Trophoblast cell (in vitro differentiated cells and primary cell): ENCODE measurements at regions not wholly inside any gene's neighbourhood (a gene's known extent, or its start where the extent isn't known, plus 50 kb on each side); places are given as distances from the start of the nearest gene placed in this dataset.

Source experiments
- DNase-seq, 2 donors: peaks; one replicate each; pipeline ENCODE4 v3.0.0-alpha.2; 2016
- H2AFZ ChIP-seq: 2 replicates; pipeline ENCODE4 v1.6.1; 2013; ENCODE audit warnings: low read length, moderate library complexity, mild to moderate bottlenecking; ENCODE audit not compliant: insufficient read depth, poor library complexity
- H2AK5ac ChIP-seq: 2 replicates; pipeline ENCODE4 v1.6.1; 2013; ENCODE audit warnings: mild to moderate bottlenecking, low read length
- H2BK120ac ChIP-seq: 2 replicates; pipeline ENCODE4 v1.6.1; 2013; ENCODE audit warnings: low read length, mild to moderate bottlenecking, moderate library complexity; ENCODE audit not compliant: insufficient read depth, poor library complexity
- H2BK12ac ChIP-seq: 2 replicates; pipeline ENCODE4 v1.6.1; 2013; ENCODE audit warnings: mild to moderate bottlenecking, low read length, moderate library complexity
- H2BK5ac ChIP-seq: 2 replicates; pipeline ENCODE4 v1.6.1; 2013; ENCODE audit warnings: low read length, low read depth, moderate library complexity, mild to moderate bottlenecking; ENCODE audit not compliant: poor library complexity
- H3K14ac ChIP-seq: 2 replicates; pipeline ENCODE4 v1.6.1; 2013; ENCODE audit warnings: mild to moderate bottlenecking, low read length
- H3K18ac ChIP-seq: 2 replicates; pipeline ENCODE4 v1.6.1; 2013; ENCODE audit warnings: mild to moderate bottlenecking, low read length
- H3K23ac ChIP-seq: 2 replicates; pipeline ENCODE4 v1.6.1; 2013; ENCODE audit warnings: low read length
- H3K27ac ChIP-seq: 2 replicates; pipeline ENCODE4 v1.5.1; 2013; ENCODE audit warnings: low read depth, mild to moderate bottlenecking, inconsistent platforms, low read length, moderate library complexity
- H3K27me3 ChIP-seq: 2 replicates; pipeline ENCODE4 v1.6.1; 2013; ENCODE audit warnings: inconsistent platforms, mild to moderate bottlenecking, low read length, moderate library complexity; ENCODE audit not compliant: insufficient read depth
- H3K36me3 ChIP-seq, 2 experiments: 1 replicate in 1 of 2; 2 replicates in 1 of 2; pipeline ENCODE4 v1.6.1; 2013; ENCODE audit warnings: low read length in 2 of 2, mild to moderate bottlenecking in 2 of 2, moderate library complexity in 1 of 2; ENCODE audit not compliant: insufficient read depth in 2 of 2, control insufficient read depth in 1 of 2
- H3K4ac ChIP-seq: 2 replicates; pipeline ENCODE4 v1.6.1; 2013; ENCODE audit warnings: low read depth, mild to moderate bottlenecking, low read length, moderate library complexity
- H3K4me1 ChIP-seq, 2 experiments: 1 replicate in 1 of 2; 2 replicates in 1 of 2; pipeline ENCODE4 v1.6.1; 2013; ENCODE audit warnings: low read length in 2 of 2, mild to moderate bottlenecking in 2 of 2, moderate library complexity in 1 of 2; ENCODE audit not compliant: insufficient read depth in 2 of 2, control insufficient read depth in 1 of 2
- H3K4me2 ChIP-seq: 2 replicates; pipeline ENCODE4 v1.6.1; 2013; ENCODE audit warnings: inconsistent platforms, mild to moderate bottlenecking, low read length, moderate library complexity
- H3K4me3 ChIP-seq: 2 replicates; pipeline ENCODE4 v1.5.1; 2013; ENCODE audit warnings: mild to moderate bottlenecking, low read depth, low read length, inconsistent platforms
- H3K79me1 ChIP-seq: one replicate; pipeline ENCODE4 v1.6.1; 2013; ENCODE audit warnings: low read length
- H3K79me2 ChIP-seq: 2 replicates; pipeline ENCODE4 v1.6.1; 2013; ENCODE audit warnings: low read length, mild to moderate bottlenecking; ENCODE audit not compliant: control insufficient read depth, insufficient read depth, poor library complexity
- H3K9ac ChIP-seq: 2 replicates; pipeline ENCODE4 v1.6.1; 2013; ENCODE audit warnings: mild to moderate bottlenecking, low read length
- H3K9me3 ChIP-seq: 2 replicates; pipeline ENCODE4 v1.6.1; 2013; ENCODE audit warnings: low read depth, mild to moderate bottlenecking, control low read depth, inconsistent platforms, low read length; ENCODE audit not compliant: insufficient read depth
- H4K12ac ChIP-seq: 2 replicates; pipeline ENCODE4 v1.6.1; 2013; ENCODE audit warnings: low read depth, mild to moderate bottlenecking, low read length, moderate library complexity
- H4K8ac ChIP-seq: 2 replicates; pipeline ENCODE4 v1.6.1; 2013; ENCODE audit warnings: low read depth, mild to moderate bottlenecking, low read length, moderate library complexity
- H4K91ac ChIP-seq: one replicate; pipeline ENCODE4 v1.6.1; 2013; ENCODE audit warnings: low read depth, mild to moderate bottlenecking, low read length, moderate library complexity
- WGBS: extraction: QIAGEN DNeasy Blood & Tissue Kit; methylation state at CpG from one replicate; pipeline ENCODE4 v1.1.7; 2013; ENCODE audit warnings: missing lambda C conversion rate; ENCODE audit not compliant: insufficient read length, insufficient coverage; ENCODE audit errors: extremely low coverage; 5-methylcytosine and 5-hydroxymethylcytosine counted together

GRCh38 chr2:24424387-24424786 lies 64.1 kb upstream of the ITSN2 start:
- no peaks in the 10 kb centered on the region for H3K27me3 ChIP-seq
- no peaks in the 10 kb centered on the region for H3K36me3 ChIP-seq
- H3K4ac ChIP-seq: no peak overlapping the region
- H3K4me3 ChIP-seq: no peak overlapping the region
- H3K4me2 ChIP-seq: no peak overlapping the region
- H3K18ac ChIP-seq: no peak overlapping the region
- H4K8ac ChIP-seq: no peak overlapping the region
- no CpG with 5 or more reads among the region's 3 CpGs for WGBS
- no peak overlapping the region for H3K14ac ChIP-seq
- no peaks in the 10 kb centered on the region for H3K4me1 ChIP-seq
- no peaks in the 10 kb centered on the region for H3K9me3 ChIP-seq
- no peak overlapping the region for H4K12ac ChIP-seq
- H3K79me1 ChIP-seq: no peaks in the 10 kb centered on the region
- H2AFZ ChIP-seq: no peak overlapping the region
- H3K9ac ChIP-seq: no peak overlapping the region
- H3K79me2 ChIP-seq: no peaks in the 10 kb centered on the region
- no peak overlapping the region for H4K91ac ChIP-seq
- H3K27ac ChIP-seq: no peak overlapping the region
- H2BK5ac ChIP-seq: no peak overlapping the region
- H2BK120ac ChIP-seq: no peak overlapping the region
- no peak overlapping the region for H2BK12ac ChIP-seq
- H3K23ac ChIP-seq: no peak overlapping the region
- peak; percentile 55 to 64 for DNase-seq
- H2AK5ac ChIP-seq: no peak overlapping the region

GRCh38 chr2:24423095-24423494 lies 62.8 kb upstream of the ITSN2 start:
- Histone ChIP-seq H4K91ac (no peak overlapping the region), H2BK5ac (no peak overlapping the region), H4K8ac (no peak overlapping the region), H3K9me3 (no peaks in the 10 kb centered on the region), H2AK5ac (no peak overlapping the region), H2BK12ac (no peak overlapping the region), H3K18ac (no peak overlapping the region), H3K36me3 (no peaks in the 10 kb centered on the region), H3K4ac (no peak overlapping the region), H3K23ac (no peak overlapping the region), H3K4me2 (no peak overlapping the region), H2AFZ (no peak overlapping the region), H3K9ac (no peak overlapping the region), H3K14ac (no peak overlapping the region), H3K27ac (no peak overlapping the region), H3K79me2 (no peaks in the 10 kb centered on the region), H3K4me1 (no peaks in the 10 kb centered on the region), H3K4me3 (no peak overlapping the region), H4K12ac (no peak overlapping the region), H3K27me3 (no peaks in the 10 kb centered on the region), H3K79me1 (no peaks in the 10 kb centered on the region), H2BK120ac (no peak overlapping the region)
- DNase-seq: no peak
- no CpG with 5 or more reads among the region's 3 CpGs for WGBS

GRCh38 chr2:24421668-24422067 lies 61.3 kb upstream of the ITSN2 start:
- WGBS: no CpG with 5 or more reads among the region's 4 CpGs
- Histone ChIP-seq H3K14ac (no peak overlapping the region), H4K8ac (no peak overlapping the region)

GRCh38 chr2:24420373-24420772 lies 60.0 kb upstream of the ITSN2 start:
- no peaks in the 10 kb centered on the region for H3K79me2 ChIP-seq
- H3K79me1 ChIP-seq: no peaks in the 10 kb centered on the region
- H3K4me3 ChIP-seq: no peak overlapping the region
- no CpG with 5 or more reads among the region's 1 CpG for WGBS
- no peak overlapping the region for H3K23ac ChIP-seq
- H3K4ac ChIP-seq: no peak overlapping the region
- H3K14ac ChIP-seq: no peak overlapping the region
- H4K91ac ChIP-seq: no peak overlapping the region
- H4K8ac ChIP-seq: no peak overlapping the region
- no peaks in the 10 kb centered on the region for H3K36me3 ChIP-seq
- H4K12ac ChIP-seq: no peak overlapping the region
- no peaks in the 10 kb centered on the region for H3K27me3 ChIP-seq
- H2BK5ac ChIP-seq: no peak overlapping the region
- no peak overlapping the region for H2AFZ ChIP-seq
- H3K18ac ChIP-seq: no peak overlapping the region
- no peak overlapping the region for H3K9ac ChIP-seq
- no peak overlapping the region for H3K27ac ChIP-seq
- H3K4me2 ChIP-seq: no peak overlapping the region
- H2BK120ac ChIP-seq: no peak overlapping the region
- H3K9me3 ChIP-seq: no peaks in the 10 kb centered on the region
- no peak overlapping the region for H2AK5ac ChIP-seq
- no peak for DNase-seq
- H2BK12ac ChIP-seq: no peak overlapping the region
- H3K4me1 ChIP-seq: no peaks in the 10 kb centered on the region

More at GRCh38 chr2:24421668-24422067, 61.3 kb upstream of the ITSN2 start:
- Histone ChIP-seq H3K4me1 (no peaks in the 10 kb centered on the region), H3K36me3 (no peaks in the 10 kb centered on the region), H3K27me3 (no peaks in the 10 kb centered on the region), H4K91ac (no peak overlapping the region), H3K18ac (no peak overlapping the region), H3K4ac (no peak overlapping the region), H2AK5ac (no peak overlapping the region), H3K9ac (no peak overlapping the region), H3K23ac (no peak overlapping the region), H4K12ac (no peak overlapping the region), H2BK5ac (no peak overlapping the region), H2BK12ac (no peak overlapping the region), H3K9me3 (no peaks in the 10 kb centered on the region), H3K4me2 (no peak overlapping the region), H3K79me2 (no peaks in the 10 kb centered on the region), H2BK120ac (no peak overlapping the region), H3K4me3 (no peak overlapping the region), H2AFZ (no peak overlapping the region), H3K79me1 (no peaks in the 10 kb centered on the region), H3K27ac (no peak overlapping the region)
- peak; percentile 65 to 87 for DNase-seq
